GM12892 (cell line): ENCODE measurements at regions not wholly inside any gene's neighbourhood (a gene's known extent, or its start where the extent isn't known, plus 50 kb on each side); places are given as distances from the start of the nearest gene placed in this dataset.

Experiments used
- POLR2A ChIP-seq: IDR thresholded peaks from 2 replicates; pipeline ENCODE4 v1.6.1; 2011; ENCODE audit warnings: low read depth, low read length, control low read depth
- POLR2AphosphoS5 ChIP-seq: IDR thresholded peaks from 2 replicates; pipeline ENCODE4 v1.6.1; 2011; ENCODE audit warnings: low read depth, low read length, control low read depth

- TF ChIP-seq POLR2A = no peak
- no peak for TF ChIP-seq POLR2AphosphoS5
Observed at GRCh38 chr5:92419261-92419660, 1036.1 kb upstream of the ARRDC3 start.
